K562 (cell line): ENCODE measurements at regions not wholly inside any gene's neighbourhood (a gene's known extent, or its start where the extent isn't known, plus 50 kb on each side); places are given as distances from the start of the nearest gene placed in this dataset.

Source experiments
- AFF4 ChIP-seq: sonication (generic); formaldehyde crosslinking; IDR thresholded peaks from 2 replicates; pipeline ENCODE4 v1.8.0; 2023; ENCODE audit warnings: mild to moderate bottlenecking, missing genetic modification reagents
- EZH2 ChIP-seq: IDR thresholded peaks from 2 replicates; pipeline ENCODE4 v1.6.1; 2012; ENCODE audit warnings: low read depth, mild to moderate bottlenecking, inconsistent platforms, low read length, borderline replicate concordance
- HNRNPLL ChIP-seq: fragments of 200-400 bp; formaldehyde crosslinking; IDR thresholded peaks from 2 replicates; pipeline ENCODE4 v1.6.1; 2017; ENCODE audit warnings: low read length, low read depth, mild to moderate bottlenecking; ENCODE audit not compliant: poor library complexity, severe bottlenecking
- NRF1 ChIP-seq, 2 experiments: fragments of 450-650 bp; IDR thresholded peaks in 1 of 2; conservative IDR thresholded peaks in 1 of 2; 2 replicates each; pipeline ENCODE4 v1.6.1; 2014; ENCODE audit warnings: mild to moderate bottlenecking in 2 of 2
- RBM22 ChIP-seq: fragments of 200-400 bp; formaldehyde crosslinking; IDR thresholded peaks from 2 replicates; pipeline ENCODE4 v1.6.1; 2018; ENCODE audit warnings: low read length, low read depth; ENCODE audit not compliant: poor library complexity, severe bottlenecking

DNA sequence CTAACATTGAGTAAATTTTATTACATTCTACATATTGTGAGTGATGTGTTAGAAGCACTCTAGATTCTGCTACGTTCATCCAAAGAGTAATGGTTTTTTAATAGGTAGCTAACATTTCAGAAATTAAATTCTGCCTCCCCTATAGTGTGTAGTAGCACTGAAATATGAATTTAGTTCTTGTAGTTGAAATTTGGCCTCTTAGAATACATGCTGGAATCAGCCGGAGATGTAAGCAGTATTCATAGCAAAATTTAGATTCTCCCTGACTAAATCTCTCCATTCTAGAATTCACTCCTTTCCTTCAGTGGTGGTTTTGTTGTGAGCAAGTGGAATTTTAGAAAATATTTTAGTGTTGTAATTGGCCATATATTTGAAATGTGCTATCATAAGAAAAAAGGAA is 799.9 kb upstream of the CDH10 start:
- TF ChIP-seq NRF1 (conservative IDR thresholded peaks at IDR 0.05 in 1 of 2, IDR thresholded peaks at IDR 0.05 in 1 of 2): no peak
- no peak for TF ChIP-seq HNRNPLL
- TF ChIP-seq EZH2: no peak
- no peak for TF ChIP-seq AFF4 (CRISPR knock-in tag)
- TF ChIP-seq RBM22: no peak
